NCI-H2196 treated with DMSO at 0.1 percent for 48 hours (cell line): ENCODE measurements at regions not wholly inside any gene's neighbourhood (a gene's known extent, or its start where the extent isn't known, plus 50 kb on each side); places are given as distances from the start of the nearest gene placed in this dataset.

ENCODE experiments used
- DNase-seq: peaks from one replicate; lab custom pipeline; 2025; ENCODE audit not compliant: unreplicated experiment; lab: John Stamatoyannopoulos, UW

GRCh38 chr13:59201841-59202240 lies 961.9 kb downstream of the DIAPH3 start:
- DNase-seq = no peak

GRCh38 chr13:59203855-59204254 lies 959.9 kb downstream of the DIAPH3 start:
- no peak for DNase-seq

GRCh38 chr13:59205501-59205900 lies 958.2 kb downstream of the DIAPH3 start:
- no peak for DNase-seq

GRCh38 chr13:59208405-59209195 lies 955.1 kb downstream of the DIAPH3 start:
- no peak for DNase-seq

- no peak for DNase-seq
Measured at GRCh38 chr13:59210543-59210942, 953.2 kb downstream of the DIAPH3 start.

- DNase-seq = no peak
Measured at GRCh38 chr13:59211606-59212005, 952.1 kb downstream of the DIAPH3 start.

- DNase-seq = no peak
Measured at GRCh38 chr13:59229401-59229800, 934.3 kb downstream of the DIAPH3 start.

GRCh38 chr13:59229861-59230260 lies 933.9 kb downstream of the DIAPH3 start:
- DNase-seq = no peak

- no peak for DNase-seq
Measured at GRCh38 chr13:59230484-59231264, 933.1 kb downstream of the DIAPH3 start.

GRCh38 chr13:59236309-59236919 lies 927.3 kb downstream of the DIAPH3 start:
- no peak for DNase-seq

- DNase-seq = no peak
Measured at GRCh38 chr13:59236944-59237343, 926.8 kb downstream of the DIAPH3 start.

- no peak for DNase-seq
Measured at GRCh38 chr13:59247171-59247570, 916.6 kb downstream of the DIAPH3 start.

- DNase-seq = no peak
Measured at GRCh38 chr13:59250336-59251189, 913.2 kb downstream of the DIAPH3 start.

- no peak for DNase-seq
Measured at GRCh38 chr13:59259165-59260000, 904.3 kb downstream of the DIAPH3 start.

GRCh38 chr13:59261928-59262488 lies 901.7 kb downstream of the DIAPH3 start:
- no peak for DNase-seq

GRCh38 chr13:59263531-59263930 lies 900.2 kb downstream of the DIAPH3 start:
- no peak for DNase-seq

GRCh38 chr13:59266478-59267063 lies 897.2 kb downstream of the DIAPH3 start:
- no peak for DNase-seq

GRCh38 chr13:59269476-59269875 lies 894.3 kb downstream of the DIAPH3 start:
- DNase-seq = no peak

- DNase-seq = no peak
Measured at GRCh38 chr13:59270327-59270726, 893.4 kb downstream of the DIAPH3 start.
